Brain microvascular endothelial cell (primary cell): ENCODE measurements at regions not wholly inside any gene's neighbourhood (a gene's known extent, or its start where the extent isn't known, plus 50 kb on each side); places are given as distances from the start of the nearest gene placed in this dataset.
"Not testable (repeated sequence)": the region's sequence is repeated elsewhere in the genome, so short reads cannot be mapped to it uniquely, and the experiment has no call there.

Experiments used
- DNase-seq: peaks from one replicate; pipeline ENCODE4 v3.0.0-alpha.2; 2020
- H3K27ac ChIP-seq: fragments of 250-450 bp; sonication (Bioruptor Pico); 2 replicates; pipeline ENCODE4 v1.5.1; 2020; ENCODE audit warnings: mild to moderate bottlenecking, moderate library complexity
- H3K27me3 ChIP-seq: fragments of 250-450 bp; sonication (Bioruptor Pico); replicated peaks from 2 replicates; pipeline ENCODE4 v1.5.1; 2020; ENCODE audit warnings: mild to moderate bottlenecking
- H3K36me3 ChIP-seq: fragments of 250-450 bp; sonication (Bioruptor Pico); replicated peaks from 2 replicates; pipeline ENCODE4 v1.5.1; 2020; ENCODE audit warnings: mild to moderate bottlenecking
- H3K4me3 ChIP-seq: 2 replicates; pipeline ENCODE4 v1.5.1; 2011; ENCODE audit warnings: low read depth, mild to moderate bottlenecking, control low read depth, low read length, moderate library complexity
- CTCF ChIP-seq: IDR thresholded peaks from 2 replicates; pipeline ENCODE4 v1.5.1; 2011; ENCODE audit warnings: low read depth, mild to moderate bottlenecking, moderate library complexity, low read length, control low read depth, inconsistent platforms; ENCODE audit errors: missing control alignments
- in situ Hi-C: cut with HindIII; loops from 2 replicates; pipeline ENCODE4 v1.10.0; 2017; ENCODE audit warnings: low sequenced_read_pairs, low pct_ligation_motif_present

- in situ Hi-C loops = no loop called here
- Histone ChIP-seq H3K27ac (no peak overlapping the region), H3K36me3 (no peaks in the 10 kb centered on the region), H3K27me3 (no peaks in the 10 kb centered on the region), H3K4me3 (no peak overlapping the region)
- no peak for DNase-seq
- TF ChIP-seq CTCF = no peak
Observed at GRCh38 chr3:187889106-187889505, 143.8 kb upstream of the BCL6 start.

GRCh38 chr3:187889601-187890404, 144.5 kb upstream of the BCL6 start:
- no peak overlapping the region for H3K4me3 ChIP-seq
- in situ Hi-C loops = no loop called here

GRCh38 chr3:187890405-187890752, 145.1 kb upstream of the BCL6 start:
- in situ Hi-C loops, DNase-seq, H3K27ac ChIP-seq, H3K27me3 ChIP-seq, H3K4me3 ChIP-seq, H3K36me3 ChIP-seq: not testable (repeated sequence)

More at GRCh38 chr3:187889601-187890404, 144.5 kb upstream of the BCL6 start:
- Histone ChIP-seq H3K36me3 (no peaks in the 10 kb centered on the region), H3K27ac (no peak overlapping the region), H3K27me3 (no peaks in the 10 kb centered on the region)
- DNase-seq = no peak
- TF ChIP-seq CTCF = no peak

- no peak for TF ChIP-seq CTCF
- DNase-seq = no peak
- in situ Hi-C loops = no loop called here
- Histone ChIP-seq H3K27ac (no peak overlapping the region), H3K27me3 (no peaks in the 10 kb centered on the region), H3K36me3 (no peaks in the 10 kb centered on the region), H3K4me3 (no peak overlapping the region)
Observed at GRCh38 chr3:187896646-187897045, 151.4 kb upstream of the BCL6 start.

- no peaks in the 10 kb centered on the region for H3K36me3 ChIP-seq
- TF ChIP-seq CTCF = no peak
- H3K27me3 ChIP-seq = no peaks in the 10 kb centered on the region
- no peak overlapping the region for H3K4me3 ChIP-seq
- no peak for DNase-seq
- no peak overlapping the region for H3K27ac ChIP-seq
- in situ Hi-C loops = no loop called here
Observed at GRCh38 chr3:187899246-187899645, 154.0 kb upstream of the BCL6 start.

- Histone ChIP-seq H3K27me3 (no peaks in the 10 kb centered on the region), H3K27ac (no peak overlapping the region), H3K4me3 (no peak overlapping the region), H3K36me3 (no peaks in the 10 kb centered on the region)
- TF ChIP-seq CTCF = no peak
- in situ Hi-C loops = no loop called here
- DNase-seq = no peak
Observed at GRCh38 chr3:187900993-187901755, 155.9 kb upstream of the BCL6 start.
